ENCODE measurements at regions not wholly inside any gene's neighbourhood (a gene's known extent, or its start where the extent isn't known, plus 50 kb on each side); places are given as distances from the start of the nearest gene placed in this dataset.

DNA sequence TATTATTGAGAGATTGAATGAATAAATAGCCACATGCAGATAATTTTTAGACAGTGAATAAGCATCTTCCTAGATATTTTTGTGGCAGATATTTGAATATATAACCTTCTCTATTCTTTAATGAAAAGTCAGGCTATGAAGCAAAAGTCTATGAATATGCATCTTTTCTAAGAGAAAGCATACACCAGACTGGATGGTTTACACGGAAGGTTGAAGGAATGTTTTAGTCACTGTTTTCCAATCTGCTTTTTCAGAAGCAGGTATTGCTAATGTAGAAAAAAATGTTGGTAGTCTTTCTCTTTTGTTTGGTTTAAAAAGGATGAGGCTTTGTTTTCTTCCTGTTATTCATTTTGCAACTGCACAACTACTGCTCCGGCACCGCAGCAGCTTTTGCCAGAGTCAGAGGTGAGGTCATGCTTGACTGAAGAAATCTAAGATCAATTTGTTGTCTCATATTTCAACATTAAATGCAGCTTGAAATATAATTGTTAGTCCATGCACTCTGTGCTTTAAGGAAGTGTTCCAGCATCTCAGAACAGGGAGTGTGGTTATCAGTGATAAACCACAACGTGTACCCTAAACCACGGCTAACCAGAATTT is 1540.8 kb upstream of the PIK3C3 start:
- TF ChIP-seq, protein P1, sequence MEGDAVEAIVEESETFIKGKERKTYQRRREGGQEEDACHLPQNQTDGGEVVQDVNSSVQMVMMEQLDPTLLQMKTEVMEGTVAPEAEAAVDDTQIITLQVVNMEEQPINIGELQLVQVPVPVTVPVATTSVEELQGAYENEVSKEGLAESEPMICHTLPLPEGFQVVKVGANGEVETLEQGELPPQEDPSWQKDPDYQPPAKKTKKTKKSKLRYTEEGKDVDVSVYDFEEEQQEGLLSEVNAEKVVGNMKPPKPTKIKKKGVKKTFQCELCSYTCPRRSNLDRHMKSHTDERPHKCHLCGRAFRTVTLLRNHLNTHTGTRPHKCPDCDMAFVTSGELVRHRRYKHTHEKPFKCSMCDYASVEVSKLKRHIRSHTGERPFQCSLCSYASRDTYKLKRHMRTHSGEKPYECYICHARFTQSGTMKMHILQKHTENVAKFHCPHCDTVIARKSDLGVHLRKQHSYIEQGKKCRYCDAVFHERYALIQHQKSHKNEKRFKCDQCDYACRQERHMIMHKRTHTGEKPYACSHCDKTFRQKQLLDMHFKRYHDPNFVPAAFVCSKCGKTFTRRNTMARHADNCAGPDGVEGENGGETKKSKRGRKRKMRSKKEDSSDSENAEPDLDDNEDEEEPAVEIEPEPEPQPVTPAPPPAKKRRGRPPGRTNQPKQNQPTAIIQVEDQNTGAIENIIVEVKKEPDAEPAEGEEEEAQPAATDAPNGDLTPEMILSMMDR (conservative IDR thresholded peaks at IDR 0.05; ENCODE audit: low read length) = no peak
- no peak for TF ChIP-seq EZH2phosphoT487 (IDR thresholded peaks at IDR 0.05; ENCODE audit: borderline replicate concordance, low read depth, low read length)
